ENCODE measurements at regions not wholly inside any gene's neighbourhood (a gene's known extent, or its start where the extent isn't known, plus 50 kb on each side); places are given as distances from the start of the nearest gene placed in this dataset.

- no peak overlapping the region for H3K4me2 ChIP-seq
- no peaks in the 10 kb centered on the region for H3K9me2 ChIP-seq (ENCODE audit: insufficient read depth)
- TF ChIP-seq CTCF (conservative IDR thresholded peaks at IDR 0.05; ENCODE audit: low read depth in 2 of 2) = no peak
- TF ChIP-seq POLR2AphosphoS5 (IDR thresholded peaks at IDR 0.05; ENCODE audit: low read depth) = no peak
- TF ChIP-seq ZNF114 (CRISPR knock-in tag; IDR thresholded peaks at IDR 0.05) = no peak
- TF ChIP-seq ETS1 (IDR thresholded peaks at IDR 0.05) = no peak
- TF ChIP-seq JUNB (IDR thresholded peaks at IDR 0.05; ENCODE audit: unreplicated experiment) = no peak
- TF ChIP-seq EZH2 (IDR thresholded peaks at IDR 0.05; ENCODE audit: low read depth, unreplicated experiment) = no peak
- no peak for TF ChIP-seq STAT1 (IDR thresholded peaks at IDR 0.05; ENCODE audit: unreplicated experiment)
- TF ChIP-seq REST (IDR thresholded peaks at IDR 0.05; ENCODE audit: unreplicated experiment) = no peak
- H3K4me1 Mint-ChIP-seq = no peaks in the 10 kb centered on the region
- H3K36me3 Mint-ChIP-seq (ENCODE audit: low read depth) = no peaks in the 10 kb centered on the region
- no peaks in the 10 kb centered on the region for H3K27me3 ChIP-seq (ENCODE audit: insufficient read depth)
- H3K4me3 ChIP-seq = no peak overlapping the region
- no peaks in the 10 kb centered on the region for H3K27me3 Mint-ChIP-seq (ENCODE audit: insufficient read depth, low read depth, poor library complexity)
- no peaks in the 10 kb centered on the region for H3F3A ChIP-seq (replicated peaks; ENCODE audit: low read depth)
- H3K79me2 ChIP-seq (replicated peaks; ENCODE audit: insufficient read depth) = no peaks in the 10 kb centered on the region
- H3K27ac Mint-ChIP-seq = no peak overlapping the region
- no peak for DNase-seq (ENCODE audit: low spot score)
- H2AFZ ChIP-seq = no peak overlapping the region
- no peaks in the 10 kb centered on the region for H3K36me3 ChIP-seq (ENCODE audit: insufficient read depth)
- H3K27ac ChIP-seq (ENCODE audit: low read depth) = no peak overlapping the region
- H4K20me1 ChIP-seq (replicated peaks; ENCODE audit: insufficient read depth) = no peaks in the 10 kb centered on the region
- H3K9me3 Mint-ChIP-seq = no peaks in the 10 kb centered on the region
- H3K4me1 ChIP-seq (ENCODE audit: insufficient read depth) = no peaks in the 10 kb centered on the region
- no peak for ATAC-seq
- no peak overlapping the region for H3K4me3 Mint-ChIP-seq
Observed at GRCh38 chr6:115759051-115759450, 301.6 kb downstream of the FRK start.

GRCh38 chr6:115753446-115753845, 307.2 kb downstream of the FRK start:
- H3K27ac ChIP-seq (ENCODE audit: low read depth) = no peak overlapping the region
- H3F3A ChIP-seq (replicated peaks; ENCODE audit: low read depth) = no peaks in the 10 kb centered on the region
- H2AFZ ChIP-seq = no peak overlapping the region
- no peaks in the 10 kb centered on the region for H3K27me3 ChIP-seq (ENCODE audit: insufficient read depth)
- Mint-ChIP-seq H3K36me3 (ENCODE audit: low read depth) (no peaks in the 10 kb centered on the region), H3K4me1 (no peaks in the 10 kb centered on the region), H3K9me3 (no peaks in the 10 kb centered on the region), H3K27ac (no peak overlapping the region; the same call in 1 of the 2 replicates), H3K4me3 (no peak overlapping the region), H3K27me3 (ENCODE audit: insufficient read depth, low read depth, poor library complexity) (no peaks in the 10 kb centered on the region)
- no peak for DNase-seq (ENCODE audit: low spot score)
- no peak for ATAC-seq
- no peaks in the 10 kb centered on the region for H4K20me1 ChIP-seq (replicated peaks; ENCODE audit: insufficient read depth)
- no peaks in the 10 kb centered on the region for H3K36me3 ChIP-seq (ENCODE audit: insufficient read depth)
- no peaks in the 10 kb centered on the region for H3K79me2 ChIP-seq (replicated peaks; ENCODE audit: insufficient read depth)
- no peaks in the 10 kb centered on the region for H3K9me2 ChIP-seq (ENCODE audit: insufficient read depth)
- no peaks in the 10 kb centered on the region for H3K4me1 ChIP-seq (ENCODE audit: insufficient read depth)
- no peak overlapping the region for H3K4me3 ChIP-seq
- no peak overlapping the region for H3K4me2 ChIP-seq
- no peak for TF ChIP-seq JUNB (IDR thresholded peaks at IDR 0.05; ENCODE audit: unreplicated experiment)
- no peak for TF ChIP-seq CTCF (conservative IDR thresholded peaks at IDR 0.05; ENCODE audit: low read depth in 2 of 2)

Data from GM23338 (cell line).